H1 (cell line): ENCODE measurements at regions not wholly inside any gene's neighbourhood (a gene's known extent, or its start where the extent isn't known, plus 50 kb on each side); places are given as distances from the start of the nearest gene placed in this dataset.

Experiments used
- CTCF ChIA-PET: fragments of 300-600 bp; sonication (Branson Sonifier 250); formaldehyde crosslinking; loops from one replicate; lab custom pipeline; 2021; ENCODE audit not compliant: partially characterized antibody; lab: Charles Lee
- POLR2A ChIA-PET: fragments of 300-600 bp; sonication (Branson Sonifier 250); formaldehyde crosslinking; loops from one replicate; lab custom pipeline; 2021; ENCODE audit warnings: inconsistent platforms; ENCODE audit not compliant: partially characterized antibody; lab: Charles Lee
- DNase-seq, 2 experiments: peaks; one replicate each; pipeline versions ENCODE4 v3.0.0 to v3.0.0-alpha.2; 2010 to 2022; ENCODE audit warnings: low spot score in 2 of 2, low read depth in 1 of 2, mixed read lengths in 1 of 2
- FAIRE-seq: peaks from 2 replicates; lab custom pipeline; 2011; peaks lifted over from hg19 to GRCh38; lab: Jason Lieb, UNC
- H2AFZ ChIP-seq: 2 replicates; pipeline ENCODE4 v1.8.1; 2012; ENCODE audit warnings: low read length, inconsistent platforms
- H2AK5ac ChIP-seq: 2 replicates; pipeline ENCODE4 v1.6.1; 2013; ENCODE audit warnings: low read depth, low read length
- H2BK120ac ChIP-seq: replicated peaks from 2 replicates; pipeline ENCODE3; 2013; ENCODE audit warnings: low read depth, low read length, inconsistent platforms
- H2BK12ac ChIP-seq: 2 replicates; pipeline ENCODE4 v1.6.1; 2013; ENCODE audit warnings: low read depth, low read length
- H2BK15ac ChIP-seq: 2 replicates; pipeline ENCODE4 v1.6.1; 2013; ENCODE audit warnings: low read length
- H2BK20ac ChIP-seq: 2 replicates; pipeline ENCODE4 v1.6.1; 2013; ENCODE audit warnings: low read length
- H2BK5ac ChIP-seq: 2 replicates; pipeline ENCODE4 v1.6.1; 2013; ENCODE audit warnings: low read depth, low read length
- H3K14ac ChIP-seq: 2 replicates; pipeline ENCODE4 v1.6.1; 2013; ENCODE audit warnings: inconsistent platforms; ENCODE audit not compliant: insufficient read length
- H3K18ac ChIP-seq: 2 replicates; pipeline ENCODE4 v1.6.1; 2013; ENCODE audit warnings: low read length; ENCODE audit errors: extremely low read depth
- H3K23ac ChIP-seq: 2 replicates; pipeline ENCODE4 v1.6.1; 2013; ENCODE audit warnings: inconsistent platforms; ENCODE audit not compliant: insufficient read length
- H3K23me2 ChIP-seq: 2 replicates; pipeline ENCODE4 v1.6.1; 2013; ENCODE audit warnings: low read depth, low read length
- H3K27ac ChIP-seq: 2 replicates; pipeline ENCODE4 v1.6.1; 2011; ENCODE audit warnings: low read depth, low read length, inconsistent platforms
- H3K27me3 ChIP-seq, 4 experiments: replicated peaks in 1 of 4; 1 replicate in 1 of 4; 2 replicates in 3 of 4; pipeline versions ENCODE4 v1.6.1 to v1.8.1; 2011 to 2013; ENCODE audit warnings: low read length in 3 of 4, mild to moderate bottlenecking in 3 of 4, inconsistent platforms in 2 of 4, mixed read lengths in 2 of 4, moderate library complexity in 1 of 4; ENCODE audit not compliant: control insufficient read depth in 3 of 4, insufficient read depth in 3 of 4; ENCODE audit errors: extremely low read depth in 1 of 4
- H3K36me3 ChIP-seq, 4 experiments: 2 replicates each; pipeline versions ENCODE4 v1.6.1 to v1.8.1; 2011 to 2013; ENCODE audit warnings: mild to moderate bottlenecking in 4 of 4, low read length in 3 of 4, moderate library complexity in 2 of 4, control low read depth in 1 of 4, inconsistent platforms in 1 of 4; ENCODE audit not compliant: insufficient read depth in 4 of 4, control insufficient read depth in 2 of 4
- H3K4ac ChIP-seq: replicated peaks from 2 replicates; pipeline ENCODE3; 2013; ENCODE audit warnings: low read length, low read depth, mixed read lengths, inconsistent platforms; ENCODE audit not compliant: insufficient read length
- H3K4me1 ChIP-seq, 4 experiments: replicated peaks in 1 of 4; 1 replicate in 1 of 4; 2 replicates in 3 of 4; pipeline versions ENCODE4 v1.6.1 to v1.8.1; 2011 to 2013; ENCODE audit warnings: low read length in 3 of 4, inconsistent platforms in 2 of 4, mixed read lengths in 1 of 4; ENCODE audit not compliant: insufficient read depth in 4 of 4, control insufficient read depth in 3 of 4
- H3K4me2 ChIP-seq, 2 experiments: 2 replicates each; pipeline versions ENCODE4 v1.6.1 to v1.8.1; 2011 to 2013; ENCODE audit warnings: low read depth in 2 of 2, low read length in 2 of 2, control low read depth in 1 of 2, inconsistent platforms in 1 of 2, mild to moderate bottlenecking in 1 of 2; ENCODE audit not compliant: insufficient read depth in 1 of 2
- H3K4me3 ChIP-seq, 4 experiments: fragments of 200-600, 300-600 bp in 1 of 4; sonication (generic), shearing (Covaris generic), sonication (Bioruptor Twin) in 1 of 4; 2 replicates each; pipeline versions ENCODE4 v1.5.1 to v1.8.1; 2011 to 2016; ENCODE audit warnings: low read length in 4 of 4, low read depth in 3 of 4, control low read depth in 2 of 4, inconsistent platforms in 2 of 4, mild to moderate bottlenecking in 2 of 4, mixed read lengths in 1 of 4, moderate library complexity in 1 of 4; ENCODE audit not compliant: insufficient read depth in 2 of 4; ENCODE audit errors: extremely low read depth in 1 of 4
- H3K56ac ChIP-seq: replicated peaks from 2 replicates; pipeline ENCODE3; 2013; ENCODE audit warnings: low read depth, mild to moderate bottlenecking, mixed read lengths, low read length, inconsistent platforms; ENCODE audit not compliant: insufficient read length
- H3K79me1 ChIP-seq: 2 replicates; pipeline ENCODE4 v1.6.1; 2013; ENCODE audit warnings: low read depth, low read length, control low read depth
- H3K79me2 ChIP-seq, 2 experiments: 2 replicates each; pipeline versions ENCODE4 v1.6.1 to v1.8.1; 2012 to 2013; ENCODE audit warnings: low read length in 2 of 2, mild to moderate bottlenecking in 2 of 2, inconsistent platforms in 1 of 2; ENCODE audit not compliant: insufficient read depth in 2 of 2, control insufficient read depth in 1 of 2
- H3K9ac ChIP-seq, 4 experiments: replicated peaks in 1 of 4; 1 replicate in 1 of 4; 2 replicates in 3 of 4; pipeline versions ENCODE4 v1.6.1 to v1.8.1; 2011 to 2013; ENCODE audit warnings: low read depth in 3 of 4, low read length in 3 of 4, control low read depth in 2 of 4, mild to moderate bottlenecking in 2 of 4, moderate library complexity in 2 of 4, inconsistent platforms in 1 of 4; ENCODE audit errors: extremely low read depth in 1 of 4
- H3K9me3 ChIP-seq, 2 experiments: 2 replicates each; pipeline versions ENCODE4 v1.6.1 to v1.8.1; 2012 to 2013; ENCODE audit warnings: mild to moderate bottlenecking in 2 of 2, moderate library complexity in 2 of 2, control low read depth in 1 of 2, inconsistent platforms in 1 of 2, low read depth in 1 of 2, low read length in 1 of 2, mixed read lengths in 1 of 2; ENCODE audit not compliant: insufficient read depth in 2 of 2
- H4K20me1 ChIP-seq, 2 experiments: replicated peaks in 1 of 2; 2 replicates each; pipeline versions ENCODE3 to v1.8.1; 2011 to 2013; ENCODE audit warnings: inconsistent platforms in 2 of 2, low read length in 2 of 2, mild to moderate bottlenecking in 1 of 2; ENCODE audit not compliant: insufficient read depth in 2 of 2, control insufficient read depth in 1 of 2
- H4K5ac ChIP-seq: 2 replicates; pipeline ENCODE4 v1.6.1; 2013; ENCODE audit warnings: low read length, low read depth, mixed read lengths, inconsistent platforms; ENCODE audit not compliant: insufficient read length
- H4K8ac ChIP-seq: 2 replicates; pipeline ENCODE4 v1.8.0; 2013; ENCODE audit warnings: mild to moderate bottlenecking, moderate library complexity, low read length, inconsistent platforms; ENCODE audit not compliant: insufficient read depth; ENCODE audit errors: extremely low read depth
- H4K91ac ChIP-seq: replicated peaks from 2 replicates; pipeline ENCODE3; 2013; ENCODE audit warnings: low read length, mixed read lengths, inconsistent platforms; ENCODE audit not compliant: insufficient read length
- ATF2 ChIP-seq: IDR thresholded peaks from 2 replicates; pipeline ENCODE4 v1.6.1; 2012; ENCODE audit warnings: low read length, inconsistent platforms
- ATF3 ChIP-seq: IDR thresholded peaks from 2 replicates; pipeline ENCODE4 v1.6.1; 2011; ENCODE audit warnings: low read depth, mild to moderate bottlenecking, low read length; ENCODE audit not compliant: insufficient read depth
- BACH1 ChIP-seq: IDR thresholded peaks from 2 replicates; pipeline ENCODE4 v1.6.1; 2012; ENCODE audit warnings: low read length, improper control_type of control experiment
- CHD2 ChIP-seq: IDR thresholded peaks from 2 replicates; pipeline ENCODE4 v1.6.1; 2012; ENCODE audit warnings: low read length, improper control_type of control experiment
- JUND ChIP-seq: IDR thresholded peaks from 2 replicates; pipeline ENCODE4 v1.6.1; 2011; ENCODE audit warnings: mild to moderate bottlenecking, improper control_type of control experiment, low read length
- KDM5A ChIP-seq: fragments of 200-600 bp; IDR thresholded peaks from 2 replicates; pipeline ENCODE4 v1.7.1; 2012; ENCODE audit warnings: mild to moderate bottlenecking, low read length, inconsistent platforms, mixed read lengths
- RAD21 ChIP-seq, 2 experiments: IDR thresholded peaks in 1 of 2; conservative IDR thresholded peaks in 1 of 2; 2 replicates each; pipeline ENCODE4 v1.6.1; 2011; ENCODE audit warnings: low read depth in 2 of 2, low read length in 2 of 2, improper control_type of control experiment in 1 of 2, inconsistent platforms in 1 of 2, mild to moderate bottlenecking in 1 of 2, moderate library complexity in 1 of 2
- SIN3A ChIP-seq, 2 experiments: IDR thresholded peaks in 1 of 2; conservative IDR thresholded peaks in 1 of 2; 2 replicates each; pipeline ENCODE4 v1.6.1; 2011 to 2012; ENCODE audit warnings: low read length in 2 of 2, improper control_type of control experiment in 1 of 2, low read depth in 1 of 2, mild to moderate bottlenecking in 1 of 2
- SP1 ChIP-seq: IDR thresholded peaks from 2 replicates; pipeline ENCODE4 v1.6.1; 2011; ENCODE audit warnings: low read depth, low read length
- SP2 ChIP-seq: IDR thresholded peaks from 2 replicates; pipeline ENCODE4 v1.6.1; 2012; ENCODE audit warnings: mild to moderate bottlenecking, low read length, inconsistent platforms
- SUZ12 ChIP-seq: fragments of 200-600 bp; sonication (generic); IDR thresholded peaks from 2 replicates; pipeline ENCODE4 v1.6.1; 2012; ENCODE audit warnings: mild to moderate bottlenecking, inconsistent platforms, low read length, moderate library complexity, mixed read lengths
- WGBS, 2 experiments: shearing (Covaris generic) in 1 of 2; methylation state at CpG; one replicate each; pipeline versions ENCODE4 v1.1.6 to v1.1.7; 2013 to 2015; ENCODE audit warnings: low lambda C conversion rate in 2 of 2, mixed read lengths in 2 of 2, inconsistent platforms in 1 of 2, low coverage in 1 of 2, missing lambda C conversion rate in 1 of 2; ENCODE audit not compliant: insufficient replicate concordance in 2 of 2, insufficient coverage in 1 of 2, insufficient read length in 1 of 2; ENCODE audit errors: extremely low coverage in 1 of 2, missing lambda C conversion rate in 1 of 2; 5-methylcytosine and 5-hydroxymethylcytosine counted together
- TF ChIP-seq, protein P1 (sequence below): IDR thresholded peaks from 2 replicates; pipeline ENCODE4 v1.6.1; 2012; ENCODE audit warnings: inconsistent platforms

DNA sequence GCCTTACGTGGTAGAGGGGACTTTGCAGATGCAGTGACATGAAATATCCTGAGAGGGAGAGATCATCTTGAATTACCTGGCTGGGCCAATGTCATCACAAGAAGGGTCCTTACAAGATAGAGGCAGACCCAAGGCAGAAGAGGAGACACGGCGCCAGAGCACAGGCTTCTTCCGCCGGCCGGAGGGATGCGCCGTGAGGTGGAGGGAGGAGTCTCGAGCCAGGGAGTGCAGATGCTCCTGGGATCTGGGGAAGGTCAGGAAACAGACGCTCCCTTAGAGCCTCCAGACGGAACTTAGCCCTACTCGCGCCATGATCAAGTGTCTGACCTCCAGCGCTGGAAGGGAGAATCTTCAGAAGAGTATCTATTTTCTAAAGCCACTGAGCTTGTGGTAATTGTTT lies 304.8 kb downstream of the GLRX3 start:
- no peaks in the 10 kb centered on the region for H3K4me1 ChIP-seq
- FAIRE-seq (no peak), DNase-seq (no peak)
- H3K4ac ChIP-seq: no peak overlapping the region
- no peaks in the 10 kb centered on the region for H3K27me3 ChIP-seq
- ChIA-PET CTCF (no interaction called here), POLR2A (no interaction called here)
- no peak overlapping the region for H3K56ac ChIP-seq
- 90% methylated on average over 14 of the region's 14 CpGs; no CpG with 5 or more reads in 1 of the 2 experiments for WGBS, 2 experiments
- no peak overlapping the region for H2BK15ac ChIP-seq
- no peaks in the 10 kb centered on the region for H3K36me3 ChIP-seq
- H2AFZ ChIP-seq: peak overlapping the region; percentile 39; the same call in 1 of the 2 replicates
- no peak overlapping the region for H2BK5ac ChIP-seq
- no peaks in the 10 kb centered on the region for H3K9me3 ChIP-seq
- H2AK5ac ChIP-seq: no peak overlapping the region
- no peak overlapping the region for H3K4me2 ChIP-seq
- no peak overlapping the region for H2BK12ac ChIP-seq
- H4K20me1 ChIP-seq: no peaks in the 10 kb centered on the region
- no peaks in the 10 kb centered on the region for H3K79me2 ChIP-seq
- no peak overlapping the region for H4K91ac ChIP-seq
- H3K23me2 ChIP-seq: no peaks in the 10 kb centered on the region
- no peak overlapping the region for H3K14ac ChIP-seq
- H3K27ac ChIP-seq: no peak overlapping the region
- no peak overlapping the region for H4K8ac ChIP-seq
- H3K18ac ChIP-seq: no peak overlapping the region
- H3K9ac ChIP-seq: no peak overlapping the region
- no peak overlapping the region for H3K4me3 ChIP-seq
- H3K23ac ChIP-seq: no peak overlapping the region
- H2BK20ac ChIP-seq: no peak overlapping the region
- no peaks in the 10 kb centered on the region for H3K79me1 ChIP-seq
- no peak overlapping the region for H4K5ac ChIP-seq
- H2BK120ac ChIP-seq: no peak overlapping the region
- TF ChIP-seq SUZ12: no peak
- TF ChIP-seq SP1: no peak
- TF ChIP-seq RAD21 (IDR thresholded peaks at IDR 0.05 in 1 of 2, conservative IDR thresholded peaks at IDR 0.05 in 1 of 2; ENCODE audit: low read depth in 2 of 2, low read length in 2 of 2): no peak
- TF ChIP-seq JUND: no peak
- no peak for TF ChIP-seq CHD2
- TF ChIP-seq KDM5A: no peak
- TF ChIP-seq, protein P1, sequence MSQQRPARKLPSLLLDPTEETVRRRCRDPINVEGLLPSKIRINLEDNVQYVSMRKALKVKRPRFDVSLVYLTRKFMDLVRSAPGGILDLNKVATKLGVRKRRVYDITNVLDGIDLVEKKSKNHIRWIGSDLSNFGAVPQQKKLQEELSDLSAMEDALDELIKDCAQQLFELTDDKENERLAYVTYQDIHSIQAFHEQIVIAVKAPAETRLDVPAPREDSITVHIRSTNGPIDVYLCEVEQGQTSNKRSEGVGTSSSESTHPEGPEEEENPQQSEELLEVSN: no peak
- TF ChIP-seq ATF2: no peak
- TF ChIP-seq SIN3A (conservative IDR thresholded peaks at IDR 0.05 in 1 of 2, IDR thresholded peaks at IDR 0.05 in 1 of 2; ENCODE audit: low read depth in 1 of 2, low read length in 2 of 2): no peak
- no peak for TF ChIP-seq BACH1
- no peak for TF ChIP-seq ATF3
- no peak for TF ChIP-seq SP2
